ENCODE measurements at regions not wholly inside any gene's neighbourhood (a gene's known extent, or its start where the extent isn't known, plus 50 kb on each side); places are given as distances from the start of the nearest gene placed in this dataset.

DNA sequence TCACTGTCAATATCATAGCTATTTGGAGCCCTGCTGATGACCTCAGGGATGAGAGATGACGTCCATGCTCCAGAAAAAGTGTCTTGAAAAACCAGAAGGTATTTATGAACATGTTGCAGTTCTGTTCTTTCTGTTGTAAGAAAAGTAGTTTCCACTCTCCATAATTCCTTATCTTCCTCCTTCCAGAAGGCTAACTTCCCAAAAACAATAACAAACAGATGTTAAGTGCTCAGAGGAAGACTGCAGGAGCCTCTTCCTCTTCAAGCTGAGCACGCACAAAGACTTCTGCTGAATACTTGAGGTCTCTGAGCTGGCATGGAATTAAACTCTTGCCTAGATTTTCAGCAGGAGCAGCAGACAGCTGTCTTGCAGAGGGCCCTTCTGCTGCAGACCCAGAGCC, 434.5 kb upstream of the KLHL29 start:
- Histone ChIP-seq H3K9me3 (no peaks in the 10 kb centered on the region), H3K27ac (no peak overlapping the region), H3K4me1 (no peaks in the 10 kb centered on the region), H3K4me3 (no peak overlapping the region), H3K4me2 (no peak overlapping the region)
- whole genome bisulfite sequencing (ENCODE audit: missing lambda C conversion rate) = 13% methylated on average over 2 of the region's 2 CpGs
- FAIRE-seq (no peak), DNase-seq (ENCODE audit: low read depth in 1 of 2, low spot score in 1 of 2) (no peak), ATAC-seq (no peak)
- POLR2A ChIA-PET = no interaction called here
- CTCF ChIA-PET = interaction anchor here (0.6 kb wide), 1 partner anchor 1617 kb away, joined by 3 read pairs; no protein-coding TSS in a partner anchor
- no peak for TF ChIP-seq TP53 (CRISPR knock-in tag; IDR thresholded peaks at IDR 0.05)

DNA sequence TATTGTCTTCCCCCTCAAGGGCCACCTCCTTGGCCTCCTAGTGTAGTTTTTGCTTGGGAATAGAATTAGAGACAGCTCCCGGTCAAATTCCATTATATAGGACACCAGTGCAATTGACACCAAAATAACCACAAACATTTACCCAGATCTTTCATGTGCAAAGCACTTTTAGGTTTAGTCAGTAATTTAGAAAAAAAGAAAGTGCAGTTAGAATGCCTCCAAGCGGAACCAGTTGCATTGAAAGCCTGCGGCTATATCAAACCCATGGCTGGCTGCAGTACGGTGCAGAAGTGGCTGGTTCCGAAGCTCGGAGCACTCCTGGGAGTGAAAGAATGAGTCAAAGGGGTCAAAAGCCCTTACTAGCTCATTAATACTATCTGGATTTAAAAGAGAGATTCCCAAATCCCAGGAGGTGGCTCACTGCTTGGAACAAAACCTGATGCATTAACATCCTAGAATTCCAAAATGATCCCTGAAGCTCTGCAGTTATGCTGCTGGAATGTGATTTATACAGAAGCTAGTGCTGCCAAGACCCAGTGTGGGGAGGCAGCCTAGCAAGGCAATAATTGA, 432.2 kb upstream of the KLHL29 start:
- 26% methylated on average over 6 of the region's 6 CpGs for WGBS (ENCODE audit: missing lambda C conversion rate)
- CTCF ChIA-PET = no interaction called here
- no peak for FAIRE-seq

DNA sequence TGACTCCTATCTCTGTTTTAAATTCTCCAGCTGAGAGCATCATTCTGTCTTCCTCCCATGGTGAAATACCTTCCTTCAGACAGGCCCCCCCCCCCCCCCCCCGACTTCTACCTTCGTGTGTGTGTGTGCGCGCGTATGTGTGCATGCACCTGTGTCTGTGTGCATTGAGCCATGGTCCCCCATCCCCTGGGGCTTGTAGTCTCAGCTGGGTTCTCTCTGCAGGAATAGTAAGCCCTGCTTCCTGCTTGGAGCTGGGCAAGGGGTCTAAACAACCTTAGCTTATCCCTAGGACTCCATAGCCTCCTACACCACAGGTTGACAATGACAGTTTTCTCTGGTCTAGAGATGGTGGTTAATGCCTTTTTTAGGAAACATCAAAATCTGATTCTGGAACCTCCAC, 427.5 kb upstream of the KLHL29 start:
- no peaks in the 10 kb centered on the region for H3K4me1 ChIP-seq
- no peak for TF ChIP-seq JUNB (IDR thresholded peaks at IDR 0.05)
- no peak for TF ChIP-seq RCOR1 (IDR thresholded peaks at IDR 0.05; ENCODE audit: low read depth, low read length)
- no peak for TF ChIP-seq HOXA7 (CRISPR knock-in tag; IDR thresholded peaks at IDR 0.05)
- TF ChIP-seq, protein P1, sequence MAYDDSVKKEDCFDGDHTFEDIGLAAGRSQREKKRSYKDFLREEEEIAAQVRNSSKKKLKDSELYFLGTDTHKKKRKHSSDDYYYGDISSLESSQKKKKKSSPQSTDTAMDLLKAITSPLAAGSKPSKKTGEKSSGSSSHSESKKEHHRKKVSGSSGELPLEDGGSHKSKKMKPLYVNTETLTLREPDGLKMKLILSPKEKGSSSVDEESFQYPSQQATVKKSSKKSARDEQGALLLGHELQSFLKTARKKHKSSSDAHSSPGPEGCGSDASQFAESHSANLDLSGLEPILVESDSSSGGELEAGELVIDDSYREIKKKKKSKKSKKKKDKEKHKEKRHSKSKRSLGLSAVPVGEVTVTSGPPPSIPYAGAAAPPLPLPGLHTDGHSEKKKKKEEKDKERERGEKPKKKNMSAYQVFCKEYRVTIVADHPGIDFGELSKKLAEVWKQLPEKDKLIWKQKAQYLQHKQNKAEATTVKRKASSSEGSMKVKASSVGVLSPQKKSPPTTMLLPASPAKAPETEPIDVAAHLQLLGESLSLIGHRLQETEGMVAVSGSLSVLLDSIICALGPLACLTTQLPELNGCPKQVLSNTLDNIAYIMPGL (CRISPR knock-in tag; IDR thresholded peaks at IDR 0.05; ENCODE audit: borderline replicate concordance) = no peak
- TF ChIP-seq HOXB5 (CRISPR knock-in tag; IDR thresholded peaks at IDR 0.05) = no peak
- H3K9me3 ChIP-seq = no peaks in the 10 kb centered on the region
- POLR2A ChIA-PET = no interaction called here
- FAIRE-seq = no peak
- H3K4me2 ChIP-seq = no peak overlapping the region
- H3K4me3 ChIP-seq = no peak overlapping the region
- no CpG with 5 or more reads among the region's 5 CpGs for WGBS (ENCODE audit: missing lambda C conversion rate)
- no peak for DNase-seq (ENCODE audit: low read depth in 1 of 2, low spot score in 1 of 2)
- H3K27ac ChIP-seq = no peak overlapping the region
- CTCF ChIA-PET = interaction anchor here (0.6 kb wide), 1 partner anchor 42 kb away, joined by 3 read pairs; no protein-coding TSS in a partner anchor
- no peak for ATAC-seq

More for the DNA sequence above, 432.2 kb upstream of the KLHL29 start:
- H3K9me3 ChIP-seq = no peaks in the 10 kb centered on the region
- H3K27ac ChIP-seq = no peak overlapping the region
- POLR2A ChIA-PET = no interaction called here
- DNase-seq (ENCODE audit: low read depth in 1 of 2, low spot score in 1 of 2) (no peak), ATAC-seq (no peak)
- no peak overlapping the region for H3K4me3 ChIP-seq
- TF ChIP-seq RAD21 (conservative IDR thresholded peaks at IDR 0.05 in 1 of 2, IDR thresholded peaks at IDR 0.05 in 1 of 2) = no peak
- no peak for TF ChIP-seq ZFP36 (IDR thresholded peaks at IDR 0.05; ENCODE audit: borderline replicate concordance, partially characterized antibody)
- no peak for TF ChIP-seq JUNB (IDR thresholded peaks at IDR 0.05)
- TF ChIP-seq MAFK (IDR thresholded peaks at IDR 0.05; ENCODE audit: partially characterized antibody) = no peak
- TF ChIP-seq, protein P2, sequence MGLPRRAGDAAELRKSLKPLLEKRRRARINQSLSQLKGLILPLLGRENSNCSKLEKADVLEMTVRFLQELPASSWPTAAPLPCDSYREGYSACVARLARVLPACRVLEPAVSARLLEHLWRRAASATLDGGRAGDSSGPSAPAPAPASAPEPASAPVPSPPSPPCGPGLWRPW (IDR thresholded peaks at IDR 0.05) = no peak
- TF ChIP-seq, protein P3, sequence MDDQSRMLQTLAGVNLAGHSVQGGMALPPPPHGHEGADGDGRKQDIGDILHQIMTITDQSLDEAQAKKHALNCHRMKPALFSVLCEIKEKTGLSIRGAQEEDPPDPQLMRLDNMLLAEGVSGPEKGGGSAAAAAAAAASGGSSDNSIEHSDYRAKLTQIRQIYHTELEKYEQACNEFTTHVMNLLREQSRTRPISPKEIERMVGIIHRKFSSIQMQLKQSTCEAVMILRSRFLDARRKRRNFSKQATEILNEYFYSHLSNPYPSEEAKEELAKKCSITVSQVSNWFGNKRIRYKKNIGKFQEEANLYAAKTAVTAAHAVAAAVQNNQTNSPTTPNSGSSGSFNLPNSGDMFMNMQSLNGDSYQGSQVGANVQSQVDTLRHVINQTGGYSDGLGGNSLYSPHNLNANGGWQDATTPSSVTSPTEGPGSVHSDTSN (IDR thresholded peaks at IDR 0.05) = no peak
- TF ChIP-seq, protein P4, sequence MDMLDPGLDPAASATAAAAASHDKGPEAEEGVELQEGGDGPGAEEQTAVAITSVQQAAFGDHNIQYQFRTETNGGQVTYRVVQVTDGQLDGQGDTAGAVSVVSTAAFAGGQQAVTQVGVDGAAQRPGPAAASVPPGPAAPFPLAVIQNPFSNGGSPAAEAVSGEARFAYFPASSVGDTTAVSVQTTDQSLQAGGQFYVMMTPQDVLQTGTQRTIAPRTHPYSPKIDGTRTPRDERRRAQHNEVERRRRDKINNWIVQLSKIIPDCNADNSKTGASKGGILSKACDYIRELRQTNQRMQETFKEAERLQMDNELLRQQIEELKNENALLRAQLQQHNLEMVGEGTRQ (IDR thresholded peaks at IDR 0.05) = no peak
- TF ChIP-seq NPAS2 (CRISPR knock-in tag; IDR thresholded peaks at IDR 0.05; ENCODE audit: borderline replicate concordance) = no peak
- no peak for TF ChIP-seq PHF8 (IDR thresholded peaks at IDR 0.05; ENCODE audit: borderline replicate concordance, low read depth)
- no peak for TF ChIP-seq CBX2 (IDR thresholded peaks at IDR 0.05; ENCODE audit: borderline replicate concordance, low read depth)
- no peak for TF ChIP-seq HOXB13 (CRISPR knock-in tag; IDR thresholded peaks at IDR 0.05; ENCODE audit: low read depth)
- no peak for TF ChIP-seq KDM5A (IDR thresholded peaks at IDR 0.05)
- TF ChIP-seq SREBF2 (IDR thresholded peaks at IDR 0.05) = no peak
- TF ChIP-seq, protein P5, sequence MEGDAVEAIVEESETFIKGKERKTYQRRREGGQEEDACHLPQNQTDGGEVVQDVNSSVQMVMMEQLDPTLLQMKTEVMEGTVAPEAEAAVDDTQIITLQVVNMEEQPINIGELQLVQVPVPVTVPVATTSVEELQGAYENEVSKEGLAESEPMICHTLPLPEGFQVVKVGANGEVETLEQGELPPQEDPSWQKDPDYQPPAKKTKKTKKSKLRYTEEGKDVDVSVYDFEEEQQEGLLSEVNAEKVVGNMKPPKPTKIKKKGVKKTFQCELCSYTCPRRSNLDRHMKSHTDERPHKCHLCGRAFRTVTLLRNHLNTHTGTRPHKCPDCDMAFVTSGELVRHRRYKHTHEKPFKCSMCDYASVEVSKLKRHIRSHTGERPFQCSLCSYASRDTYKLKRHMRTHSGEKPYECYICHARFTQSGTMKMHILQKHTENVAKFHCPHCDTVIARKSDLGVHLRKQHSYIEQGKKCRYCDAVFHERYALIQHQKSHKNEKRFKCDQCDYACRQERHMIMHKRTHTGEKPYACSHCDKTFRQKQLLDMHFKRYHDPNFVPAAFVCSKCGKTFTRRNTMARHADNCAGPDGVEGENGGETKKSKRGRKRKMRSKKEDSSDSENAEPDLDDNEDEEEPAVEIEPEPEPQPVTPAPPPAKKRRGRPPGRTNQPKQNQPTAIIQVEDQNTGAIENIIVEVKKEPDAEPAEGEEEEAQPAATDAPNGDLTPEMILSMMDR (IDR thresholded peaks at IDR 0.05) = no peak
- TF ChIP-seq NR3C1 (IDR thresholded peaks at IDR 0.05) = no peak
- H3K4me2 ChIP-seq = no peak overlapping the region
- no peaks in the 10 kb centered on the region for H3K4me1 ChIP-seq
